Duodenal mucosa (tissue), 2 donors: ENCODE measurements at regions not wholly inside any gene's neighbourhood (a gene's known extent, or its start where the extent isn't known, plus 50 kb on each side); places are given as distances from the start of the nearest gene placed in this dataset.

ENCODE experiments used
- H3K27ac ChIP-seq: one replicate; pipeline ENCODE4 v1.7.0; 2013; ENCODE audit warnings: low read depth, low read length
- H3K27me3 ChIP-seq, 2 donors: one replicate each; pipeline ENCODE4 v1.7.0; 2013; ENCODE audit warnings: low read length in 2 of 2, control low read depth in 1 of 2; ENCODE audit not compliant: insufficient read depth in 2 of 2, control insufficient read depth in 1 of 2
- H3K36me3 ChIP-seq, 2 donors: one replicate each; pipeline ENCODE4 v1.7.0; 2013; ENCODE audit warnings: low read length in 2 of 2, control low read depth in 1 of 2; ENCODE audit not compliant: insufficient read depth in 2 of 2, control insufficient read depth in 1 of 2
- H3K4me1 ChIP-seq, 2 donors: one replicate each; pipeline ENCODE4 v1.7.0; 2013; ENCODE audit warnings: low read length in 2 of 2, control low read depth in 1 of 2; ENCODE audit not compliant: insufficient read depth in 2 of 2, control insufficient read depth in 1 of 2
- H3K4me3 ChIP-seq, 2 donors: one replicate each; pipeline ENCODE4 v1.7.0; 2013; ENCODE audit warnings: low read length in 2 of 2, low read depth in 1 of 2
- H3K9ac ChIP-seq, 2 donors: one replicate each; pipeline ENCODE4 v1.7.0; 2013; ENCODE audit warnings: low read length in 2 of 2, low read depth in 1 of 2
- H3K9me3 ChIP-seq, 2 donors: one replicate each; pipeline ENCODE4 v1.7.0; 2013; ENCODE audit warnings: low read length in 2 of 2, control low read depth in 1 of 2; ENCODE audit not compliant: control insufficient read depth in 1 of 2

GRCh38 chr1:190540366-190540765 lies 62.7 kb upstream of the BRINP3 start:
- Histone ChIP-seq H3K27me3 (no peaks in the 10 kb centered on the region), H3K4me1 (no peaks in the 10 kb centered on the region), H3K9ac (no peak overlapping the region), H3K36me3 (no peaks in the 10 kb centered on the region), H3K27ac (no peak overlapping the region), H3K4me3 (no peak overlapping the region), H3K9me3 (no peaks in the 10 kb centered on the region)

- Histone ChIP-seq H3K36me3 (no peaks in the 10 kb centered on the region), H3K27ac (no peak overlapping the region), H3K4me1 (no peaks in the 10 kb centered on the region), H3K9ac (no peak overlapping the region), H3K9me3 (no peaks in the 10 kb centered on the region), H3K27me3 (no peaks in the 10 kb centered on the region), H3K4me3 (no peak overlapping the region)
Measured at GRCh38 chr1:190551638-190552037, 74.0 kb upstream of the BRINP3 start.

GRCh38 chr1:190560161-190560681 lies 82.6 kb upstream of the BRINP3 start:
- no peaks in the 10 kb centered on the region for H3K4me1 ChIP-seq
- no peak overlapping the region for H3K4me3 ChIP-seq

GRCh38 chr1:190563230-190563629 lies 85.6 kb upstream of the BRINP3 start:
- H3K4me3 ChIP-seq, result no peak overlapping the region
- no peak overlapping the region for H3K27ac ChIP-seq
- no peaks in the 10 kb centered on the region for H3K27me3 ChIP-seq
- H3K9me3 ChIP-seq, result no peaks in the 10 kb centered on the region
- H3K9ac ChIP-seq, result no peak overlapping the region
- H3K36me3 ChIP-seq, result no peaks in the 10 kb centered on the region
- H3K4me1 ChIP-seq, result no peaks in the 10 kb centered on the region

More at GRCh38 chr1:190560161-190560681, 82.6 kb upstream of the BRINP3 start:
- no peaks in the 10 kb centered on the region for H3K36me3 ChIP-seq
- no peak overlapping the region for H3K9ac ChIP-seq
- H3K27ac ChIP-seq, result no peak overlapping the region
- H3K27me3 ChIP-seq, result no peaks in the 10 kb centered on the region
- no peaks in the 10 kb centered on the region for H3K9me3 ChIP-seq

GRCh38 chr1:190564117-190564516 lies 86.5 kb upstream of the BRINP3 start:
- no peak overlapping the region for H3K9ac ChIP-seq
- no peaks in the 10 kb centered on the region for H3K9me3 ChIP-seq

GRCh38 chr1:190578017-190578416 lies 100.4 kb upstream of the BRINP3 start:
- Histone ChIP-seq H3K27me3 (no peaks in the 10 kb centered on the region), H3K9ac (no peak overlapping the region), H3K4me1 (peaks cover 4 to 5% of the 10 kb centered on the region in 2 donors), H3K36me3 (no peaks in the 10 kb centered on the region), H3K4me3 (no peak overlapping the region), H3K27ac (no peak overlapping the region), H3K9me3 (no peaks in the 10 kb centered on the region)

More at GRCh38 chr1:190564117-190564516, 86.5 kb upstream of the BRINP3 start:
- no peak overlapping the region for H3K4me3 ChIP-seq
- no peaks in the 10 kb centered on the region for H3K4me1 ChIP-seq
- no peak overlapping the region for H3K27ac ChIP-seq
- H3K36me3 ChIP-seq, result no peaks in the 10 kb centered on the region
- H3K27me3 ChIP-seq, result no peaks in the 10 kb centered on the region

GRCh38 chr1:190578526-190578925 lies 100.9 kb upstream of the BRINP3 start:
- Histone ChIP-seq H3K27ac (no peak overlapping the region), H3K36me3 (no peaks in the 10 kb centered on the region), H3K4me1 (peaks cover 4 to 5% of the 10 kb centered on the region in 2 donors), H3K9ac (no peak overlapping the region), H3K9me3 (no peaks in the 10 kb centered on the region), H3K27me3 (no peaks in the 10 kb centered on the region), H3K4me3 (no peak overlapping the region)

- no peak overlapping the region for H3K27ac ChIP-seq
- H3K27me3 ChIP-seq, result no peaks in the 10 kb centered on the region
- H3K4me3 ChIP-seq, result peak overlapping the region in 1 of 2 donors; percentile 43
- H3K9ac ChIP-seq, result no peak overlapping the region
- no peaks in the 10 kb centered on the region for H3K36me3 ChIP-seq
- H3K4me1 ChIP-seq, result peaks cover 4 to 5% of the 10 kb centered on the region in 2 donors
- H3K9me3 ChIP-seq, result no peaks in the 10 kb centered on the region
Measured at GRCh38 chr1:190579552-190580193, 102.0 kb upstream of the BRINP3 start.

GRCh38 chr1:190583862-190584261 lies 106.2 kb upstream of the BRINP3 start:
- no peak overlapping the region for H3K4me3 ChIP-seq
- H3K9ac ChIP-seq, result no peak overlapping the region

GRCh38 chr1:190588424-190588823 lies 110.8 kb upstream of the BRINP3 start:
- H3K27me3 ChIP-seq, result no peaks in the 10 kb centered on the region
- no peaks in the 10 kb centered on the region for H3K4me1 ChIP-seq
- H3K4me3 ChIP-seq, result no peak overlapping the region
- H3K9me3 ChIP-seq, result no peaks in the 10 kb centered on the region
- H3K9ac ChIP-seq, result no peak overlapping the region
- no peaks in the 10 kb centered on the region for H3K36me3 ChIP-seq
- H3K27ac ChIP-seq, result no peak overlapping the region

More at GRCh38 chr1:190583862-190584261, 106.2 kb upstream of the BRINP3 start:
- no peaks in the 10 kb centered on the region for H3K27me3 ChIP-seq
- no peaks in the 10 kb centered on the region for H3K36me3 ChIP-seq
- H3K4me1 ChIP-seq, result peaks cover 4 to 5% of the 10 kb centered on the region in 2 donors
- no peak overlapping the region for H3K27ac ChIP-seq
- no peaks in the 10 kb centered on the region for H3K9me3 ChIP-seq
